SK-N-SH (cell line): ENCODE measurements at regions not wholly inside any gene's neighbourhood (a gene's known extent, or its start where the extent isn't known, plus 50 kb on each side); places are given as distances from the start of the nearest gene placed in this dataset.

ENCODE experiments used
- CTCF ChIA-PET: fragments of 300-600, 350-600 bp; formaldehyde crosslinking; extraction: SDS; loops from one replicate; lab custom pipeline; 2021; lab: Yijun Ruan, JAX
- POLR2A ChIA-PET: fragments of 350-600 bp; sonication (Branson Sonifier 250); formaldehyde crosslinking; extraction: SDS; loops from one replicate; lab custom pipeline; 2020; ENCODE audit warnings: antibody characterized with exemption, inconsistent platforms; lab: Yijun Ruan, JAX
- DNase-seq: peaks from one replicate; pipeline ENCODE4 v3.0.0; 2012
- H2AFZ ChIP-seq: fragments of 200-600 bp; sonication (generic); 2 replicates; pipeline ENCODE4 v1.8.1; 2016; ENCODE audit warnings: antibody characterized with exemption, mild to moderate bottlenecking, low read depth
- H3F3A ChIP-seq: fragments of 200-600 bp; sonication (generic); replicated peaks from 2 replicates; pipeline ENCODE3; 2016; ENCODE audit warnings: antibody characterized with exemption, mild to moderate bottlenecking; ENCODE audit not compliant: insufficient read depth
- H3K27ac ChIP-seq, 2 experiments: fragments of 200-500 bp in 1 of 2; fragments of 200-600 bp in 1 of 2; sonication (Bioruptor generic) in 1 of 2; sonication (generic), shearing (Covaris generic) in 1 of 2; 2 replicates each; pipeline versions ENCODE4 v1.5.1 to v1.6.1; 2014 to 2016; ENCODE audit warnings: low read depth in 2 of 2, inconsistent platforms in 1 of 2, low read length in 1 of 2, mild to moderate bottlenecking in 1 of 2, mixed read lengths in 1 of 2
- H3K27me3 ChIP-seq: fragments of 200-600 bp; sonication (generic), shearing (Covaris generic); 2 replicates; pipeline ENCODE4 v1.6.1; 2016; ENCODE audit warnings: mixed run types; ENCODE audit not compliant: insufficient read depth
- H3K36me3 ChIP-seq, 2 experiments: fragments of 200-500 bp in 1 of 2; fragments of 200-600 bp in 1 of 2; sonication (Bioruptor generic) in 1 of 2; sonication (generic) in 1 of 2; replicated peaks in 1 of 2; 2 replicates each; pipeline versions ENCODE3 to v1.5.1; 2014 to 2016; ENCODE audit warnings: low read length in 1 of 2, mild to moderate bottlenecking in 1 of 2; ENCODE audit not compliant: insufficient read depth in 2 of 2, control insufficient read depth in 1 of 2
- H3K4me1 ChIP-seq, 2 experiments: fragments of 200-500 bp in 1 of 2; fragments of 200-600 bp in 1 of 2; sonication (Bioruptor generic) in 1 of 2; sonication (generic), shearing (Covaris generic) in 1 of 2; 2 replicates each; pipeline versions ENCODE4 v1.5.1 to v1.6.1; 2014 to 2016; ENCODE audit warnings: low read depth in 1 of 2, low read length in 1 of 2, mixed run types in 1 of 2; ENCODE audit not compliant: insufficient read depth in 2 of 2, control insufficient read depth in 1 of 2
- H3K4me2 ChIP-seq: fragments of 200-600 bp; sonication (generic), shearing (Covaris generic); 2 replicates; pipeline ENCODE4 v1.6.1; 2017; ENCODE audit warnings: mixed run types
- H3K4me3 ChIP-seq, 2 experiments: fragments of 200-500 bp in 1 of 2; fragments of 200-600 bp in 1 of 2; sonication (Bioruptor generic) in 1 of 2; sonication (generic), shearing (Covaris generic) in 1 of 2; 2 replicates each; pipeline versions ENCODE4 v1.5.1 to v1.8.1; 2014 to 2016; ENCODE audit warnings: low read depth in 2 of 2, inconsistent platforms in 1 of 2, low read length in 1 of 2, mild to moderate bottlenecking in 1 of 2, mixed read lengths in 1 of 2, moderate library complexity in 1 of 2
- H3K79me2 ChIP-seq: fragments of 200-600 bp; sonication (generic); 2 replicates; pipeline ENCODE4 v1.8.1; 2017; ENCODE audit warnings: mild to moderate bottlenecking; ENCODE audit not compliant: insufficient read depth
- H3K9ac ChIP-seq: fragments of 200-600 bp; sonication (generic); 2 replicates; pipeline ENCODE4 v1.6.1; 2017; ENCODE audit warnings: mixed run types
- H3K9me2 ChIP-seq: fragments of 200-600 bp; sonication (generic); 2 replicates; pipeline ENCODE4 v1.6.1; 2017; ENCODE audit warnings: mixed run types
- H3K9me3 ChIP-seq: fragments of 200-600 bp; sonication (generic); 2 replicates; pipeline ENCODE4 v1.6.1; 2017; ENCODE audit warnings: mixed run types, mild to moderate bottlenecking, moderate library complexity
- H4K20me1 ChIP-seq: fragments of 200-600 bp; sonication (generic); 2 replicates; pipeline ENCODE4 v1.6.1; 2017; ENCODE audit warnings: mild to moderate bottlenecking, mixed run types; ENCODE audit not compliant: insufficient read depth
- CHD2 ChIP-seq: fragments of 150-350 bp; IDR thresholded peaks from 2 replicates; pipeline ENCODE4 v1.6.1; 2018; ENCODE audit warnings: low read length; ENCODE audit not compliant: partially characterized antibody
- EP300 ChIP-seq, 2 experiments: IDR thresholded peaks; 2 replicates each; pipeline versions ENCODE4 v1.4.0 to v1.6.1; 2012; ENCODE audit warnings: borderline replicate concordance in 1 of 2, low read depth in 1 of 2, low read length in 1 of 2
- FOXJ3 ChIP-seq: sonication (generic); formaldehyde crosslinking; IDR thresholded peaks from 2 replicates; pipeline ENCODE4 v1.5.1; 2020; ENCODE audit warnings: mild to moderate bottlenecking, missing genetic modification reagents
- JUND ChIP-seq: IDR thresholded peaks from 2 replicates; pipeline ENCODE4 v1.4.0; 2012
- MAX ChIP-seq: IDR thresholded peaks from 2 replicates; pipeline ENCODE4 v1.4.0; 2012; ENCODE audit warnings: low read depth
- MXI1 ChIP-seq: IDR thresholded peaks from 2 replicates; pipeline ENCODE4 v1.6.1; 2012; ENCODE audit warnings: mild to moderate bottlenecking, low read depth, low read length, improper control_type of control experiment
- POLR2AphosphoS5 ChIP-seq: IDR thresholded peaks from 2 replicates; pipeline ENCODE4 v1.6.1; 2012; ENCODE audit warnings: low read depth, low read length
- RCOR1 ChIP-seq: fragments of 150-350 bp; IDR thresholded peaks from 2 replicates; pipeline ENCODE4 v1.6.1; 2017; ENCODE audit warnings: antibody characterized with exemption, low read length
- RFX5 ChIP-seq: IDR thresholded peaks from 2 replicates; pipeline ENCODE4 v1.6.1; 2012; ENCODE audit warnings: mild to moderate bottlenecking, improper control_type of control experiment, low read length
- TAF1 ChIP-seq: IDR thresholded peaks from 2 replicates; pipeline ENCODE4 v1.6.1; 2012; ENCODE audit warnings: low read depth, mild to moderate bottlenecking, low read length, moderate library complexity, borderline replicate concordance
- TCF12 ChIP-seq: IDR thresholded peaks from 2 replicates; pipeline ENCODE4 v1.4.0; 2012
- TEAD4 ChIP-seq: IDR thresholded peaks from 2 replicates; pipeline ENCODE4 v1.4.0; 2012; ENCODE audit warnings: mild to moderate bottlenecking, borderline replicate concordance; ENCODE audit not compliant: insufficient read depth
- ZBTB33 ChIP-seq: IDR thresholded peaks from 2 replicates; pipeline ENCODE4 v1.4.0; 2012; ENCODE audit warnings: low read depth, borderline replicate concordance
- WGBS: methylation state at CpG from one replicate; pipeline ENCODE4 v1.1.6; 2017; ENCODE audit warnings: low lambda C conversion rate; 5-methylcytosine and 5-hydroxymethylcytosine counted together
- TF ChIP-seq, protein P1 (sequence below): IDR thresholded peaks from 2 replicates; pipeline ENCODE4 v1.6.1; 2012; ENCODE audit warnings: mild to moderate bottlenecking, low read depth, low read length, moderate library complexity

DNA sequence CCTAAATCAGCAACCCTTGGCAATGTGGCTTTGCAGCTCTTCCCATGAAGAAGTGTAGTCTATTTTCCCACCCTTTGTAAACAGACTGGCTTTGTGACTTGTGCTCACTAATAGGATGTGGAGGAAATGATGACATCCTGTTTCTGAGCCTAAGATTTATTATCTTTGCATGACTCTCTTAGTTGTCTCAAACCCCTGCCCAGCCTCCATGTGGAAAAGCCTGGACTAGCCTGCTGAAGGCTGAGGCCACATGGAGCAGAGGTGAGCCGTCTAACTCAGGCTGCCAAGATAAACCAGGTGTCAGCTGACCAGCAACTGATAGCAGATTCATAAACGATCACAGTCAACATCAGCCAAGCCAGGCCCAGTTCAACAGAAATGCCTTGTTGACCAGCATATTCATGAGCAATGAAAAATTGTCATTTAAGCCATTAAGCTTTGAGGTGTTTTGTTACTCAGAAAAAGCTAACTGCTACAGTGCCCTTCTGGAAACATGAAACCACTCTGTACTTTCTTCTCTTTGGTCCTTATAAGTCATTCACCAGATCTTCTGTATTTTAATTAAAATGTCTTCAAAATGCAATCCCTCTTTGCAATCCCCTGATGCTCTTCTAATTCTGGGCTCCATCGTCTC lies 586.3 kb upstream of the ANKRD30A start:
- Histone ChIP-seq H3K9ac (no peak overlapping the region), H3K27me3 (no peaks in the 10 kb centered on the region), H3K4me2 (no peak overlapping the region), H3K9me2 (no peaks in the 10 kb centered on the region), H3K27ac (peak overlapping the region in 1 of 2 experiments; percentile 60; a peak in 2 of 4 replicates), H3K36me3 (no peaks in the 10 kb centered on the region), H3K79me2 (no peaks in the 10 kb centered on the region), H2AFZ (peak overlapping the region; percentile 20; the same call in 1 of the 2 replicates), H4K20me1 (no peaks in the 10 kb centered on the region), H3K9me3 (no peaks in the 10 kb centered on the region), H3K4me3 (no peak overlapping the region), H3F3A (peaks cover 7% of the 10 kb centered on the region), H3K4me1 (peaks cover 4 to 19% of the 10 kb centered on the region in 2 experiments; a peak in 2 of 4 replicates)
- 59% methylated on average over 3 of the region's 3 CpGs for WGBS
- no peak for TF ChIP-seq TEAD4
- no peak for TF ChIP-seq FOXJ3 (CRISPR knock-in tag)
- TF ChIP-seq CHD2: no peak
- no peak for TF ChIP-seq RCOR1
- TF ChIP-seq MXI1: no peak
- TF ChIP-seq JUND: no peak
- TF ChIP-seq POLR2AphosphoS5: no peak
- TF ChIP-seq EP300 (IDR thresholded peaks at IDR 0.05; ENCODE audit: borderline replicate concordance in 1 of 2, low read depth in 1 of 2, low read length in 1 of 2): 0 out of 4 replicates have a peak, but pooled peaks of 1 of the 2 experiments have one; percentile 8
- POLR2A ChIA-PET: no interaction called here
- DNase-seq: no peak
- CTCF ChIA-PET: no interaction called here

DNA sequence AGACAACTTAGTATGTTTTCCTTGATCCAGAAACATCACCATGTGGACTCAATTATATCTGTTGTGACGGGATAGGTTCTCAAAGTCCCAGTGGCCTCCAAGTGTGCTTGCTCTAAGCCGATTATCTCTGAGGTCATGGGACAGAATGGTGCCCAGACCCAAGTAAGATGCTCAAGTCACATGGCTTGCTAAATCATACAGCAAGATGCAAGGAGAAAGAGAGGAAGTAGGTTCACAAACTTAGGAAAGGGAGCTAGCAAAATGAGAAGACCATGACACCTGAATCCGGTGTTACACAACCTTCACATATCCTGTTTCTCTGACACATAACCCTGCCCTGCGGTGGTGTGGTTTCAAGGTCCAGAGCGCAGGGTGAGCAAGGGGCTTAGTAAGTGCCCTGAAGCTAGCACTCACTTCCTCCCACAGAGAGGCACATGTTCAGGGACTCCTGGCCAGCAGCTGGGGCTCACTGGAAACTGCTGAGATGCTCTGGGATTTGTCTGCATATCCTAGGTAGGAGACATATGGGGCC lies 590.9 kb upstream of the ANKRD30A start:
- Histone ChIP-seq H3K79me2 (no peaks in the 10 kb centered on the region), H3K4me2 (no peak overlapping the region), H3K27me3 (no peaks in the 10 kb centered on the region), H3F3A (peaks cover 11% of the 10 kb centered on the region), H3K9me3 (no peaks in the 10 kb centered on the region), H3K27ac (no peak overlapping the region), H2AFZ (peak overlapping the region; percentile 39; the same call in 1 of the 2 replicates), H4K20me1 (no peaks in the 10 kb centered on the region), H3K4me1 (peaks cover 4 to 19% of the 10 kb centered on the region in 2 experiments; a peak in 2 of 4 replicates), H3K9ac (no peak overlapping the region), H3K4me3 (no peak overlapping the region), H3K9me2 (no peaks in the 10 kb centered on the region), H3K36me3 (no peaks in the 10 kb centered on the region)
- TF ChIP-seq POLR2AphosphoS5: no peak
- peak; percentile 37; the same call in 1 of the 2 replicates for TF ChIP-seq TCF12
- DNase-seq: no peak
- 58% methylated on average over 5 of the region's 5 CpGs for WGBS
- ChIA-PET CTCF (no interaction called here), POLR2A (no interaction called here)

- 89% methylated on average over 8 of the region's 8 CpGs for WGBS
- ChIA-PET CTCF (no interaction called here), POLR2A (no interaction called here)
- peaks cover 4 to 14% of the 10 kb centered on the region in 2 experiments; a peak in 2 of 4 replicates for H3K4me1 ChIP-seq
- H4K20me1 ChIP-seq: no peaks in the 10 kb centered on the region
- H3K4me2 ChIP-seq: no peak overlapping the region
- no peaks in the 10 kb centered on the region for H3K79me2 ChIP-seq
- H2AFZ ChIP-seq: no peak overlapping the region
- no peaks in the 10 kb centered on the region for H3K9me2 ChIP-seq
- no peak for DNase-seq
- H3K27me3 ChIP-seq: no peaks in the 10 kb centered on the region
- H3K9me3 ChIP-seq: no peaks in the 10 kb centered on the region
- no peak overlapping the region for H3K9ac ChIP-seq
- no peaks in the 10 kb centered on the region for H3K36me3 ChIP-seq
- H3F3A ChIP-seq: peaks cover 10% of the 10 kb centered on the region
- no peak for TF ChIP-seq RFX5
- TF ChIP-seq MAX: no peak
- TF ChIP-seq TAF1: no peak
- no peak for TF ChIP-seq ZBTB33
- TF ChIP-seq, protein P1, sequence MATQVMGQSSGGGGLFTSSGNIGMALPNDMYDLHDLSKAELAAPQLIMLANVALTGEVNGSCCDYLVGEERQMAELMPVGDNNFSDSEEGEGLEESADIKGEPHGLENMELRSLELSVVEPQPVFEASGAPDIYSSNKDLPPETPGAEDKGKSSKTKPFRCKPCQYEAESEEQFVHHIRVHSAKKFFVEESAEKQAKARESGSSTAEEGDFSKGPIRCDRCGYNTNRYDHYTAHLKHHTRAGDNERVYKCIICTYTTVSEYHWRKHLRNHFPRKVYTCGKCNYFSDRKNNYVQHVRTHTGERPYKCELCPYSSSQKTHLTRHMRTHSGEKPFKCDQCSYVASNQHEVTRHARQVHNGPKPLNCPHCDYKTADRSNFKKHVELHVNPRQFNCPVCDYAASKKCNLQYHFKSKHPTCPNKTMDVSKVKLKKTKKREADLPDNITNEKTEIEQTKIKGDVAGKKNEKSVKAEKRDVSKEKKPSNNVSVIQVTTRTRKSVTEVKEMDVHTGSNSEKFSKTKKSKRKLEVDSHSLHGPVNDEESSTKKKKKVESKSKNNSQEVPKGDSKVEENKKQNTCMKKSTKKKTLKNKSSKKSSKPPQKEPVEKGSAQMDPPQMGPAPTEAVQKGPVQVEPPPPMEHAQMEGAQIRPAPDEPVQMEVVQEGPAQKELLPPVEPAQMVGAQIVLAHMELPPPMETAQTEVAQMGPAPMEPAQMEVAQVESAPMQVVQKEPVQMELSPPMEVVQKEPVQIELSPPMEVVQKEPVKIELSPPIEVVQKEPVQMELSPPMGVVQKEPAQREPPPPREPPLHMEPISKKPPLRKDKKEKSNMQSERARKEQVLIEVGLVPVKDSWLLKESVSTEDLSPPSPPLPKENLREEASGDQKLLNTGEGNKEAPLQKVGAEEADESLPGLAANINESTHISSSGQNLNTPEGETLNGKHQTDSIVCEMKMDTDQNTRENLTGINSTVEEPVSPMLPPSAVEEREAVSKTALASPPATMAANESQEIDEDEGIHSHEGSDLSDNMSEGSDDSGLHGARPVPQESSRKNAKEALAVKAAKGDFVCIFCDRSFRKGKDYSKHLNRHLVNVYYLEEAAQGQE: no peak
- no peak for TF ChIP-seq JUND
- H3K27ac ChIP-seq: no peak overlapping the region
- no peak overlapping the region for H3K4me3 ChIP-seq
Measured at GRCh38 chr10:36533861-36534260, 591.5 kb upstream of the ANKRD30A start.
